GM23338 (cell line): ENCODE measurements at regions not wholly inside any gene's neighbourhood (a gene's known extent, or its start where the extent isn't known, plus 50 kb on each side); places are given as distances from the start of the nearest gene placed in this dataset.

ENCODE experiments used
- ATAC-seq: fragments of 200-7000 bp; cut with Tn5 transposase; 3 replicates; pipeline ENCODE4 v1.9.1; 2020
- DNase-seq: peaks from one replicate; pipeline ENCODE4 v3.0.0-alpha.2; 2015; ENCODE audit warnings: low spot score
- H2AFZ ChIP-seq: fragments of 200-600 bp; sonication (generic); 2 replicates; pipeline ENCODE4 v1.8.0; 2016; ENCODE audit warnings: antibody characterized with exemption, mild to moderate bottlenecking, moderate library complexity
- H3F3A ChIP-seq: fragments of 200-600 bp; sonication (generic); replicated peaks from 2 replicates; pipeline ENCODE4 v1.8.0; 2017; ENCODE audit warnings: antibody characterized with exemption, mixed run types, low read depth
- H3K27ac ChIP-seq: fragments of 200-600 bp; sonication (generic); 2 replicates; pipeline ENCODE4 v1.6.1; 2016; ENCODE audit warnings: low read depth
- H3K27me3 ChIP-seq: fragments of 200-600 bp; sonication (generic); 2 replicates; pipeline ENCODE4 v1.8.0; 2016; ENCODE audit warnings: mild to moderate bottlenecking, mixed run types, moderate library complexity; ENCODE audit not compliant: insufficient read depth
- H3K36me3 ChIP-seq: fragments of 200-600 bp; sonication (generic); 2 replicates; pipeline ENCODE4 v1.8.0; 2016; ENCODE audit warnings: mild to moderate bottlenecking; ENCODE audit not compliant: insufficient read depth
- H3K4me1 ChIP-seq: fragments of 200-600 bp; sonication (generic); 2 replicates; pipeline ENCODE4 v1.8.0; 2016; ENCODE audit warnings: mild to moderate bottlenecking, moderate library complexity; ENCODE audit not compliant: insufficient read depth
- H3K4me2 ChIP-seq: fragments of 200-600 bp; sonication (generic); 2 replicates; pipeline ENCODE4 v1.7.1; 2017; ENCODE audit warnings: mixed run types
- H3K4me3 ChIP-seq: fragments of 200-600 bp; sonication (generic); 2 replicates; pipeline ENCODE4 v1.6.1; 2016; ENCODE audit warnings: mixed run types
- H3K79me2 ChIP-seq: fragments of 200-600 bp; sonication (generic); replicated peaks from 2 replicates; pipeline ENCODE4 v1.8.0; 2017; ENCODE audit warnings: mild to moderate bottlenecking; ENCODE audit not compliant: insufficient read depth
- H3K9me2 ChIP-seq: fragments of 200-600 bp; sonication (generic); 2 replicates; pipeline ENCODE4 v1.8.0; 2017; ENCODE audit not compliant: insufficient read depth
- H4K20me1 ChIP-seq: fragments of 200-600 bp; sonication (generic); replicated peaks from 2 replicates; pipeline ENCODE4 v1.8.0; 2017; ENCODE audit warnings: mild to moderate bottlenecking; ENCODE audit not compliant: insufficient read depth
- H3K27ac Mint-ChIP-seq: 2 replicates; pipeline ENCODE4 v1.8.0; 2020; ENCODE audit warnings: inconsistent platforms, mild to moderate bottlenecking, moderate library complexity, mixed read lengths
- H3K27me3 Mint-ChIP-seq: 3 replicates; pipeline ENCODE4 v1.8.0; 2022; ENCODE audit warnings: low read depth, mild to moderate bottlenecking, moderate library complexity, mixed read lengths, inconsistent platforms; ENCODE audit not compliant: insufficient read depth, poor library complexity
- H3K36me3 Mint-ChIP-seq: 3 replicates; pipeline ENCODE4 v1.8.0; 2021; ENCODE audit warnings: low read depth, mild to moderate bottlenecking, inconsistent platforms, moderate library complexity, mixed read lengths
- H3K4me1 Mint-ChIP-seq: 3 replicates; pipeline ENCODE4 v1.8.0; 2020; ENCODE audit warnings: mild to moderate bottlenecking, inconsistent platforms, mixed read lengths
- H3K4me3 Mint-ChIP-seq: 3 replicates; pipeline ENCODE4 v1.8.0; 2021; ENCODE audit warnings: moderate library complexity, mild to moderate bottlenecking, inconsistent platforms, mixed read lengths
- H3K9me3 Mint-ChIP-seq: 3 replicates; pipeline ENCODE4 v1.8.0; 2020; ENCODE audit warnings: moderate library complexity, mild to moderate bottlenecking, inconsistent platforms, mixed read lengths
- CREB1 ChIP-seq: fragments of 250-450 bp; sonication (Bioruptor Pico); IDR thresholded peaks from 2 replicates; pipeline ENCODE4 v1.5.0; 2020; ENCODE audit warnings: low read depth, mild to moderate bottlenecking, moderate library complexity
- CTCF ChIP-seq, 2 experiments: fragments of 200-600 bp in 1 of 2; sonication (generic) in 1 of 2; conservative IDR thresholded peaks; 2 replicates each; pipeline versions ENCODE4 v1.5.1 to v1.6.1; 2016 to 2017; ENCODE audit warnings: antibody characterized with exemption in 2 of 2, low read depth in 2 of 2, mild to moderate bottlenecking in 2 of 2, moderate library complexity in 1 of 2
- ETS1 ChIP-seq: IDR thresholded peaks from 2 replicates; pipeline ENCODE4 v1.6.1; 2016; ENCODE audit warnings: antibody characterized with exemption
- EZH2 ChIP-seq: fragments of 200-600 bp; sonication (generic); IDR thresholded peaks from one replicate; pipeline ENCODE4 v1.8.0; 2017; ENCODE audit warnings: antibody characterized with exemption, mild to moderate bottlenecking, low read depth; ENCODE audit not compliant: unreplicated experiment
- EZH2phosphoT487 ChIP-seq: fragments of 200-600 bp; sonication (generic); IDR thresholded peaks from one replicate; pipeline ENCODE4 v1.8.1; 2018; ENCODE audit warnings: antibody characterized with exemption; ENCODE audit not compliant: unreplicated experiment
- JUNB ChIP-seq: IDR thresholded peaks from one replicate; pipeline ENCODE4 v1.6.1; 2016; ENCODE audit warnings: antibody characterized with exemption; ENCODE audit not compliant: unreplicated experiment
- NANOG ChIP-seq: IDR thresholded peaks from 2 replicates; pipeline ENCODE4 v1.6.1; 2016; ENCODE audit warnings: antibody characterized with exemption, borderline replicate concordance
- POLR2AphosphoS5 ChIP-seq: IDR thresholded peaks from 2 replicates; pipeline ENCODE4 v1.6.1; 2016; ENCODE audit warnings: antibody characterized with exemption, low read depth
- REST ChIP-seq: IDR thresholded peaks from one replicate; pipeline ENCODE4 v1.6.1; 2018; ENCODE audit warnings: antibody characterized with exemption; ENCODE audit not compliant: unreplicated experiment
- STAT1 ChIP-seq: IDR thresholded peaks from one replicate; pipeline ENCODE4 v1.6.1; 2016; ENCODE audit warnings: antibody characterized with exemption; ENCODE audit not compliant: unreplicated experiment
- ZNF114 ChIP-seq: fragments of 250-450 bp; sonication (Bioruptor Pico); IDR thresholded peaks from 2 replicates; pipeline ENCODE4 v1.5.0; 2020; ENCODE audit warnings: mild to moderate bottlenecking, moderate library complexity
- ZNF331 ChIP-seq: fragments of 250-450 bp; sonication (Bioruptor Pico); IDR thresholded peaks from 2 replicates; pipeline ENCODE4 v1.5.0; 2020; ENCODE audit warnings: low read depth, mild to moderate bottlenecking, moderate library complexity
- ZNF462 ChIP-seq: fragments of 250-450 bp; sonication (Bioruptor Pico); IDR thresholded peaks from 2 replicates; pipeline ENCODE4 v1.5.0; 2020; ENCODE audit warnings: mild to moderate bottlenecking, moderate library complexity

- Histone ChIP-seq H2AFZ (no peak overlapping the region), H3K79me2 (no peaks in the 10 kb centered on the region), H3K27me3 (peaks cover 33% of the 10 kb centered on the region), H4K20me1 (no peaks in the 10 kb centered on the region), H3K4me3 (no peak overlapping the region), H3K36me3 (no peaks in the 10 kb centered on the region), H3K9me2 (no peaks in the 10 kb centered on the region), H3K4me1 (peaks cover 31% of the 10 kb centered on the region), H3K4me2 (no peak overlapping the region), H3F3A (no peaks in the 10 kb centered on the region), H3K27ac (no peak overlapping the region)
- Mint-ChIP-seq H3K9me3 (peaks cover 5% of the 10 kb centered on the region; the same call in 2 of the 3 replicates), H3K4me1 (peaks cover 27% of the 10 kb centered on the region), H3K27ac (no peak overlapping the region), H3K4me3 (no peak overlapping the region), H3K27me3 (peaks cover 3% of the 10 kb centered on the region), H3K36me3 (peaks cover 4% of the 10 kb centered on the region; the same call in 1 of the 3 replicates)
- TF ChIP-seq EZH2 (no peak), POLR2AphosphoS5 (no peak), NANOG (no peak), REST (no peak), CREB1 (CRISPR knock-in tag) (no peak), ZNF462 (CRISPR knock-in tag) (no peak), ZNF331 (CRISPR knock-in tag) (no peak), ETS1 (no peak), ZNF114 (CRISPR knock-in tag) (no peak), STAT1 (no peak), JUNB (no peak), CTCF (conservative IDR thresholded peaks at IDR 0.05; ENCODE audit: low read depth in 2 of 2) (no peak), EZH2phosphoT487 (no peak)
- DNase-seq (no peak), ATAC-seq (no peak)
Measured at GRCh38 chr13:99124046-99124400, 76.6 kb upstream of the UBAC2 start.
